Lung (tissue), 11 donors: ENCODE measurements at regions not wholly inside any gene's neighbourhood (a gene's known extent, or its start where the extent isn't known, plus 50 kb on each side); places are given as distances from the start of the nearest gene placed in this dataset.

Experiments used
- ATAC-seq: fragments of 200-7000 bp; cut with Tn5 transposase; one replicate; pipeline ENCODE4 v1.9.1; 2020; ENCODE audit warnings: moderate number of reproducible peaks; ENCODE audit not compliant: insufficient read depth, low FRiP score
- DNase-seq, 3 donors: peaks; one replicate each; pipeline ENCODE4 v3.0.0-alpha.2; 2013 to 2017
- H3K27ac ChIP-seq, 2 donors: one replicate each; pipeline ENCODE4 v1.5.1; 2013; ENCODE audit warnings: mild to moderate bottlenecking in 2 of 2, moderate library complexity in 2 of 2, control low read depth in 1 of 2, inconsistent platforms in 1 of 2, low read depth in 1 of 2, low read length in 1 of 2
- H3K27me3 ChIP-seq, 3 donors: one replicate each; pipeline ENCODE4 v1.5.1; 2013; ENCODE audit warnings: low read length in 2 of 3; ENCODE audit not compliant: control insufficient read depth in 3 of 3, insufficient read depth in 3 of 3
- H3K36me3 ChIP-seq, 4 donors: one replicate each; pipeline ENCODE4 v1.5.1; 2013; ENCODE audit warnings: low read length in 4 of 4, mild to moderate bottlenecking in 1 of 4, moderate library complexity in 1 of 4; ENCODE audit not compliant: control insufficient read depth in 4 of 4, insufficient read depth in 4 of 4
- H3K4me1 ChIP-seq, 5 donors: one replicate each; pipeline ENCODE4 v1.5.1; 2013; ENCODE audit warnings: low read length in 5 of 5, mild to moderate bottlenecking in 2 of 5, moderate library complexity in 1 of 5; ENCODE audit not compliant: control insufficient read depth in 5 of 5, insufficient read depth in 5 of 5
- H3K4me3 ChIP-seq: one replicate; pipeline ENCODE4 v1.5.1; 2013; ENCODE audit warnings: mild to moderate bottlenecking, control low read depth, moderate library complexity
- H3K9ac ChIP-seq, 2 donors: one replicate each; pipeline ENCODE4 v1.5.1; 2013; ENCODE audit warnings: low read length in 2 of 2, control low read depth in 1 of 2; ENCODE audit not compliant: insufficient read depth in 1 of 2
- H3K9me3 ChIP-seq, 4 donors: one replicate each; pipeline ENCODE4 v1.5.1; 2013; ENCODE audit warnings: low read length in 3 of 4, mild to moderate bottlenecking in 1 of 4, moderate library complexity in 1 of 4; ENCODE audit not compliant: control insufficient read depth in 4 of 4, insufficient read depth in 3 of 4
- WGBS, 2 donors: extraction: QIAGEN DNeasy Blood & Tissue Kit; methylation state at CpG; one replicate each; pipeline ENCODE4 v1.1.7; 2013; 5-methylcytosine and 5-hydroxymethylcytosine counted together
- TF ChIP-seq, protein P1 (sequence below): IDR thresholded peaks from 2 replicates; pipeline ENCODE4 v1.5.1; 2012; ENCODE audit warnings: mild to moderate bottlenecking; ENCODE audit errors: control extremely low read depth, extremely low read depth
- donor health status: control.
- donor health status: control.
- donor health status: Bipolar disorder and iron deficiency.
- donor health status: healthy.
- donor health status: DM: yes; HTN: yes; CAD: no.

DNA sequence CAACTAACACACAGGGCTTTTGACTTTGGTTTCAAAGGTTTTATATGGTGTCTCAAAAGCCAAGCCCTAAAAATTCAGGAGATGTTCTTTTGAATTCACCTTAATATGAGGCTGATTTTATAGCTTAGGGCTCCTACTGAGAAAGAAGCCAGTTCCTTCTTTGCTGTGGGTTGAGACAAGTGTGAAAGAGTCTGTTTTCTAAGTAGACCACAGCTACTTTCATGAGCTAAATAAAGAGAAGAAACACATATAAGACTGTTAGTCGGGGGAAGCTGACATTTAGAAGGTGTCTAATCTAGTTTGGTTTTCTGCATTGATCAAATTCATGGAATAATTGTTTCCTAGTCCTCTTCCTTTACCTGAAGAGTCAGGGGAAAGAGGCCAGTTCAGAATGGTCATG is 332.1 kb upstream of the CELF2 start:
- Histone ChIP-seq H3K4me3 (no peak overlapping the region), H3K27ac (no peak overlapping the region), H3K27me3 (no peaks in the 10 kb centered on the region), H3K9ac (no peak overlapping the region), H3K9me3 (peaks cover 0 to 3% (median 0%) of the 10 kb centered on the region in 4 donors), H3K4me1 (no peaks in the 10 kb centered on the region), H3K36me3 (no peaks in the 10 kb centered on the region)
- TF ChIP-seq, protein P1, sequence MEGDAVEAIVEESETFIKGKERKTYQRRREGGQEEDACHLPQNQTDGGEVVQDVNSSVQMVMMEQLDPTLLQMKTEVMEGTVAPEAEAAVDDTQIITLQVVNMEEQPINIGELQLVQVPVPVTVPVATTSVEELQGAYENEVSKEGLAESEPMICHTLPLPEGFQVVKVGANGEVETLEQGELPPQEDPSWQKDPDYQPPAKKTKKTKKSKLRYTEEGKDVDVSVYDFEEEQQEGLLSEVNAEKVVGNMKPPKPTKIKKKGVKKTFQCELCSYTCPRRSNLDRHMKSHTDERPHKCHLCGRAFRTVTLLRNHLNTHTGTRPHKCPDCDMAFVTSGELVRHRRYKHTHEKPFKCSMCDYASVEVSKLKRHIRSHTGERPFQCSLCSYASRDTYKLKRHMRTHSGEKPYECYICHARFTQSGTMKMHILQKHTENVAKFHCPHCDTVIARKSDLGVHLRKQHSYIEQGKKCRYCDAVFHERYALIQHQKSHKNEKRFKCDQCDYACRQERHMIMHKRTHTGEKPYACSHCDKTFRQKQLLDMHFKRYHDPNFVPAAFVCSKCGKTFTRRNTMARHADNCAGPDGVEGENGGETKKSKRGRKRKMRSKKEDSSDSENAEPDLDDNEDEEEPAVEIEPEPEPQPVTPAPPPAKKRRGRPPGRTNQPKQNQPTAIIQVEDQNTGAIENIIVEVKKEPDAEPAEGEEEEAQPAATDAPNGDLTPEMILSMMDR: no peak
- ATAC-seq (no peak), DNase-seq (no peak)
- WGBS, 2 donors: 58 to 76% methylated on average over 1 of the region's 1 CpG

DNA sequence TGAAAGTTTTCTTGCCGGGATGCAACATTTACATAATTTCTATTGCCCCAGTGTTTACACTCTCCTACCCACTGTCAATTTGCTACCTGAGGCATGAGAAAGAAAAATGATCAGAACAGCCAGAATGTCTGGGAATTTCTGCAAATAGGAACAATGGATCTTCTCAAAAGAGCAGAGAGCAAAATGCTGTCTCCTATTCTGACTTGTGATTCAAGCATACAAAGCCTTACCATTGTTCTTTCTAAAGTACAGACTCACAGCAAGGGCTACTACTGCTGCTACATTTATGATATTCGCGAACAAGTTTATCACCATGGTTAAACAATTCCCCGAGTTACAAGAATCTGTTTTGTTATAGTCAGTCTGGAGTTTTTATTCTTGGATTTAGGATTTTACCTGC is 329.9 kb upstream of the CELF2 start:
- Histone ChIP-seq H3K4me1 (no peaks in the 10 kb centered on the region), H3K4me3 (no peak overlapping the region), H3K27ac (no peak overlapping the region), H3K9me3 (peaks cover 0 to 3% (median 0%) of the 10 kb centered on the region in 4 donors), H3K9ac (no peak overlapping the region), H3K27me3 (no peaks in the 10 kb centered on the region), H3K36me3 (no peaks in the 10 kb centered on the region)
- 86 to 92% methylated on average over 4 of the region's 4 CpGs for WGBS, 2 donors
- TF ChIP-seq, protein P1: no peak
- DNase-seq: no peak
- ATAC-seq: no peak

DNA sequence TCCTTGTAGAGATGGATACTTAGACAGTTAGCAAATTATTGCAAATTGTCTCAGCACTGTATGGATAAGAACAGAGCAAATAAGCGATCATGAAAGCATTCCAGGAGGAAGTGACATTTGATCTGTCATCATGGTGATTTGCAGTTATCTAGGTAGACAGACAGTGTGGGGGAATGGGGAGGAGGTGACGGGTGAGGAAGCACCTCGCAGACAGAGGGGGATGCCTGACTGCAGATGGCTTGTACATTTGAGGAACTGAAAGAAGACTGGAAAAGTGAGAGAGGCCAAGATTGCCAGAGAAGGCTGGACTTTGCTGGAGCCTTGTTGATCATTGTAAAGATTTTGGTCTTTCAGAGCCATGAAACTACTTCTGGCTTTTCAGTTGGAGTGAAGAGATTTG is 318.2 kb upstream of the CELF2 start:
- DNase-seq (no peak), ATAC-seq (no peak)
- Histone ChIP-seq H3K4me3 (no peak overlapping the region), H3K9ac (no peak overlapping the region), H3K4me1 (no peaks in the 10 kb centered on the region), H3K27ac (no peak overlapping the region), H3K27me3 (no peaks in the 10 kb centered on the region), H3K36me3 (no peaks in the 10 kb centered on the region), H3K9me3 (peaks cover 0 to 1% (median 0%) of the 10 kb centered on the region in 4 donors)
- TF ChIP-seq, protein P1: no peak
- WGBS, 2 donors: 14 to 41% methylated on average over 3 of the region's 3 CpGs

DNA sequence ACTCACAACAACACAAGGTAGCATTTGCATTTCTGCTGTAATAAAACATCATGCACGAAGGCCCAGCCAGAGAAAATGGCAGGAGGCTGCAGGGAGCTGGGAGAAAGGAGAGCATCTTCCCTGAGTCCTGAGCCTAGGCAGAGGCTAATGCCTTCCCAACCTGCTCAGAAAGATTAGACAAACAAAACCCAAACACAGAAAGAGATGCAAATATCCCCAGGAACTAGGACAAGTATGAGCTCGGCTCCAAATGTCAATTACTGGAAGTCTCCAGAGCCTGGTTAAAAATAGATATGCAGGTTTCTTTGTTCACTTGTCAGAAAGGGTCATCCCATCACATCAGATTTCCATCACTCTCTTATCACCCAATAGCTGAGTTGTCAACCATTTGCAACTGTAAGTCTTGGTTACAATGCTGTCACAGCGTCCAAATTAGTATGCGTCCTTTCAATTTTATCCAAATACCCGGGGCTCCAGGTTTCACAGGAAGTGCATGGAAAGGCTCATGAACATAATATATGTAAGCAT is 316.5 kb upstream of the CELF2 start:
- no peaks in the 10 kb centered on the region for H3K36me3 ChIP-seq
- H3K9ac ChIP-seq: no peak overlapping the region
- no peak for DNase-seq
- no peaks in the 10 kb centered on the region for H3K27me3 ChIP-seq
- H3K27ac ChIP-seq: no peak overlapping the region
- TF ChIP-seq, protein P1: no peak
- H3K4me1 ChIP-seq: no peaks in the 10 kb centered on the region
- WGBS, 2 donors: 80 to 85% methylated on average over 5 of the region's 5 CpGs
- peaks cover 0 to 1% (median 0%) of the 10 kb centered on the region in 4 donors for H3K9me3 ChIP-seq
- no peak overlapping the region for H3K4me3 ChIP-seq
- ATAC-seq: no peak
